Heart right ventricle (tissue), 16 donors: ENCODE measurements at regions not wholly inside any gene's neighbourhood (a gene's known extent, or its start where the extent isn't known, plus 50 kb on each side); places are given as distances from the start of the nearest gene placed in this dataset.

ENCODE experiments used
- ATAC-seq, 8 donors: fragments of 200-7000 bp; cut with Tn5 transposase; one replicate each; pipeline ENCODE4 v1.9.1; 2020; ENCODE audit warnings: mild to moderate bottlenecking in 8 of 8, moderate library complexity in 8 of 8, moderate number of reproducible peaks in 1 of 8
- DNase-seq, 2 donors: peaks; one replicate each; pipeline ENCODE4 v3.0.0-alpha.2; 2020
- H3K27ac ChIP-seq, 10 donors: fragments of 200-600 bp; sonication (generic) in 2 of 10; one replicate each; pipeline versions ENCODE4 v1.5.0 to v1.8.0; 2020 to 2022; ENCODE audit warnings: mild to moderate bottlenecking in 3 of 10
- H3K27me3 ChIP-seq, 7 donors: fragments of 200-600 bp; one replicate each; pipeline ENCODE4 v1.8.0; 2021 to 2022; ENCODE audit warnings: mild to moderate bottlenecking in 2 of 7
- H3K36me3 ChIP-seq, 9 donors: fragments of 200-600 bp; sonication (generic) in 1 of 9; one replicate each; pipeline versions ENCODE4 v1.5.0 to v1.8.0; 2020 to 2022; ENCODE audit warnings: mild to moderate bottlenecking in 2 of 9
- H3K4me1 ChIP-seq, 9 donors: fragments of 200-600 bp; sonication (generic) in 1 of 9; one replicate each; pipeline versions ENCODE4 v1.5.0 to v1.8.0; 2020 to 2022; ENCODE audit warnings: mild to moderate bottlenecking in 4 of 9
- H3K4me3 ChIP-seq, 10 donors: fragments of 200-600 bp; sonication (generic) in 2 of 10; one replicate each; pipeline versions ENCODE4 v1.5.0 to v1.8.0; 2020 to 2022; ENCODE audit warnings: mild to moderate bottlenecking in 7 of 10, moderate library complexity in 2 of 10
- H3K9me3 ChIP-seq, 11 donors: fragments of 200-600 bp in 10 of 11; sonication (generic) in 2 of 11; one replicate each; pipeline versions ENCODE4 v1.5.0 to v1.8.0; 2013 to 2022; ENCODE audit warnings: mild to moderate bottlenecking in 2 of 11, control low read depth in 1 of 11, moderate library complexity in 1 of 11
- CTCF ChIP-seq, 9 donors: fragments of 200-600 bp; sonication (generic) in 2 of 9; IDR thresholded peaks; one replicate each; pipeline versions ENCODE4 v1.5.0 to v1.8.0; 2021 to 2022; ENCODE audit warnings: antibody characterized with exemption in 9 of 9, mild to moderate bottlenecking in 5 of 9, moderate library complexity in 1 of 9
- WGBS, 2 donors: extraction: QIAGEN DNeasy Blood & Tissue Kit; methylation state at CpG; one replicate each; pipeline ENCODE4 v1.1.7; 2013; ENCODE audit warnings: inconsistent platforms in 1 of 2; 5-methylcytosine and 5-hydroxymethylcytosine counted together
- intact Hi-C, 10 donors: fragments of 100-400 bp; cut with DNase I; formaldehyde crosslinking; loops; one replicate each; pipeline versions ENCODE4 v1.11.1 to v1.14.2; 2022
- donor health status: Arrhythmogenic right ventricular cardiomyopathy.
- donor health status: ischemic (EF 13 %, LVEDD 7.1; RV severe dilation, severe dysfunction).
- donor health status: healthy with polysubstance abuse.
- donor health status: DM: no; HTN: yes; CAD: no.
- donor health status: DM: no; HTN: no; CAD: no.
- donor health status: ischemic (EF 25% LVEDD 6.9; RV normal size, moderate dysfunction).
- donor health status: ischemic (EF 25% LVEDD 5.7; RV mildly dilated, moderate dysfunction).
- donor health status: healthy.
- donor health status: DM: yes; HTN: yes; CAD: no.
- donor health status: Ischemic cardiomyopathy.
- donor health status: ischemic (EF 35%, LVEDD 5.7; RV mildly dilated, moderate dysfunction).
- donor health status: nonischemic (EF 11% LVEDD 7.7; RV severe dilation, severe dysfunction).
- donor health status: DM: yes; HTN: yes; CAD: no.
- donor health status: PGD.
- donor health status: ischemic (EF 29% LVEDD 5.4; RV normal size, mild dysfunction).
- donor health status: nonischemic (EF 23%, LVEDD 6.1; RV moderate dilation, normal function).

- H3K4me1 ChIP-seq = peaks cover 0 to 6% (median 0%) of the 10 kb centered on the region in 9 donors
- TF ChIP-seq CTCF (IDR thresholded peaks at IDR 0.05) = no peak
- WGBS, 2 donors = 63 to 64% methylated on average over 3 of the region's 3 CpGs
- no peaks in the 10 kb centered on the region for H3K9me3 ChIP-seq
- DNase-seq = peak; percentile 26 to 47
- no peak overlapping the region for H3K27ac ChIP-seq
- H3K4me3 ChIP-seq = no peak overlapping the region
- H3K27me3 ChIP-seq = peaks cover 0 to 12% (median 0%) of the 10 kb centered on the region in 7 donors
- intact Hi-C loops = no loop called here
- ATAC-seq = peak in 7 of 8 donors; percentile 30 to 79 (median 73)
- H3K36me3 ChIP-seq = no peaks in the 10 kb centered on the region
Observed at GRCh38 chr12:115088328-115088994, 404.5 kb upstream of the TBX3 start.

GRCh38 chr12:115085594-115085993, 401.6 kb upstream of the TBX3 start:
- 88 to 94% methylated on average over 7 of the region's 7 CpGs for WGBS, 2 donors
- Histone ChIP-seq H3K4me3 (no peak overlapping the region), H3K4me1 (peaks cover 0 to 6% (median 0%) of the 10 kb centered on the region in 9 donors), H3K9me3 (peaks cover 0 to 2% (median 0%) of the 10 kb centered on the region in 11 donors), H3K27ac (no peak overlapping the region), H3K36me3 (no peaks in the 10 kb centered on the region), H3K27me3 (peaks cover 0 to 9% (median 0%) of the 10 kb centered on the region in 7 donors)
- no peak for TF ChIP-seq CTCF (IDR thresholded peaks at IDR 0.05)
- DNase-seq (no peak), ATAC-seq (no peak)
- intact Hi-C loops = no loop called here

- Histone ChIP-seq H3K4me1 (no peaks in the 10 kb centered on the region), H3K9me3 (peaks cover 0 to 9% (median 0%) of the 10 kb centered on the region in 11 donors), H3K27ac (no peak overlapping the region), H3K4me3 (no peak overlapping the region), H3K36me3 (no peaks in the 10 kb centered on the region), H3K27me3 (peaks cover 0 to 6% (median 0%) of the 10 kb centered on the region in 7 donors)
- DNase-seq (no peak), ATAC-seq (no peak)
- whole genome bisulfite sequencing, 2 donors = 72 to 76% methylated on average over 4 of the region's 4 CpGs
- TF ChIP-seq CTCF (IDR thresholded peaks at IDR 0.05) = no peak
- intact Hi-C loops = no loop called here
Observed at GRCh38 chr12:115079760-115080159, 395.8 kb upstream of the TBX3 start.

- DNase-seq (no peak), ATAC-seq (no peak)
- H3K4me3 ChIP-seq = no peak overlapping the region
- no peaks in the 10 kb centered on the region for H3K36me3 ChIP-seq
- H3K9me3 ChIP-seq = peaks cover 0 to 9% (median 0%) of the 10 kb centered on the region in 11 donors
- TF ChIP-seq CTCF (IDR thresholded peaks at IDR 0.05) = no peak
- peaks cover 0 to 3% (median 0%) of the 10 kb centered on the region in 7 donors for H3K27me3 ChIP-seq
- intact Hi-C loops = no loop called here
- H3K27ac ChIP-seq = no peak overlapping the region
- WGBS, 2 donors = 60 to 64% methylated on average over 6 of the region's 6 CpGs
- H3K4me1 ChIP-seq = no peaks in the 10 kb centered on the region
Observed at GRCh38 chr12:115078990-115079389, 395.0 kb upstream of the TBX3 start.
